GM19372 (cell line): ENCODE measurements at regions not wholly inside any gene's neighbourhood (a gene's known extent, or its start where the extent isn't known, plus 50 kb on each side); places are given as distances from the start of the nearest gene placed in this dataset.

Source experiments
- ATAC-seq: cut with Tn5 transposase; IDR thresholded peaks from one replicate; pipeline ENCODE4 v1.9.1; 2021; ENCODE audit warnings: mild to moderate bottlenecking, low read depth, moderate library complexity; ENCODE audit not compliant: unreplicated experiment

DNA sequence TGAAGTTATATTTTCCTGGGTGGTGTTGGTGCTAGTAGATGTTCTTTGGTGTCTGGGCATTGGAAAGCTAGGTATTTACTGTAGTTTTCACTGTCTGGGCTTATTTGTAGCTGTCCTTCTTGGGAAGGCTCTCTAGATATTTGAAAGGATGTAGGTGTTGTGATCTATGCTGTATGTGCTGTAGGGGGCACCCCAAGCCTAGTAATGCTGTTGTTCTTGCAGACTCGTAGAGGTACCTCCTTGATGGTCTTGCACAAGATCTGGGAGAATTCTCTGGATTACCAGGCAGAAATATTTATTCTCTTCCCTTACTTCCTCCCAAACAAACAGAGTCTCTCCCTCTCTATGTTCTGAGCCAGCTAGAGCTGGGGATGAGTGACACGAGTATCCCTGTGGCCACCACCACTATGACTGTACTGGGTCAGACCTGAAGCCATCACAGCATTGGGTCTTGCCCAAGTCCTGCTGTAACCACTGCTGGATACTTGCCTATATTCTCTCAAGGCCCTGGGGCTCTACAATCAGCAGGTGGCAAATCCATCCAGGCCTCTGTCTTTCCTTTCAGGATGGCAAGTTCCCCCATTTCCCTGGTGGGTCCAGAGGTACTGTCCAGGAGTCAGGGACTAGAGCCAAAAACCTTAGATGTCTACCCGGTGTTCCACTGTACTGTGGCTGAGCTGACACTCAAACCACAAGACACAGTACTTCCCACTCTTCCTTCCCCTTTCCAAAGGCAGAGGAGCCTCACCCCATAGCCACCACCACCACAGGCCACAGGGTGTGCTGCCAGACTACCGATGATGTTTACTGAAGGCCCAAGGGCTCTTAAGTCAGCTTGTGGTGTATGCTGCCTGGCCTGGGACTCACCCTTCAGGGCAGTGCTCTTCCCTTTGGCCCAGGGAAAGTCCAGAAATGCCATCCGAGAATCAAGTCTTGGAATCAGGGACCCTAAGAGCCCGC is 195.2 kb upstream of the DPPA4 start:
- ATAC-seq = no peak

DNA sequence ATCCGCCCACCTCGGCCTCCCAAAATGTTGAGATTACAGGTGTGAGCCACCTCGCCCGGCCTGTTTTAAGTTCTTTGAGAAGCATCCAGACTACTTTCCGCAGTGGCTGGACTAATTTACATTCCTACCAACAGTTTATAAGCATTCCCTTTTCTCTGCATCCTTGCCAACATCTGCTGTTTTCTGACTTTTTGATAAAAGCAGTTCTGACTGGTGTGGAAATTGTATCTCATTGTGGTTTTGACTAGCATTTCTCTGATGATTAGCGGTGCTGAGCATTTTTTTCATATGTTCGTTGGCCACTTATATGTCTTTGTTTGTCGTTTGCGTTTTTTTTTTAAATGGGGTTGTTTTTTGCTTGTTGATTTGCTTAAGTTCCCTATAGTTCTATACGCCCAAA is 208.4 kb upstream of the DPPA4 start:
- no peak for ATAC-seq

DNA sequence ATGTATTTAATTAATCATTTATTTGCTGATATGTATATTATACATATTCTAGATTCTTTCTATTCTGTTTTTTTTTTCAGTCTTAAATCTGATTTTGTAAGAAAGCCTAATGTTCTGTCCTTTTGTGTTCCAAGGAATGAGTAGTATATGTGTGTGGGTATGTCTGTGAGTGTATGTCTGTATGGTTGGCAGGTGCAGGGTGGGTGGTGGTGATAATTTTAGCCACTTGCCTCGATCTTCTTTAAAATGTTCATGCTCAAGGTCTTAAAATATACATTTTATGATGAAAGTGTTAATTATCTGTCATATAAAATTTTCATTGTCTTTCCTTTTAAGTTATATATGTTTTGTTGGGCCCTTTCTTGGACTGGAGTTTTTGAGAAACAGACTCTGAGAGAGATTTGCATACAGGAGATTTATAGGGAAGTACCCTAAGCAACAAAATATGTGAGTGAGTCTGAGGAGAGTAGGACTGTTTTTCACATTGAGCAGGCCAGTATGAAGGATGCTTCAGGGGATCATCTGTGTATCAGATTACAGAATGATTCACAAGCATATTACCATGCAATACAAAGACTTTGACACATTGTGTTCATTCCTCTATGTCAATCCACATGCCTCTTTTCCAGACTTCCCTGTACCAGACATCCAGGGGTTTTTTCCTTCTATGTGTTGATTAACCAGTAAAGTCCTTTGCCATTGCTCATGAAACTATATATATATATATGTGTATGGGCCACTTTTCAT is 211.0 kb upstream of the DPPA4 start:
- ATAC-seq = no peak

DNA sequence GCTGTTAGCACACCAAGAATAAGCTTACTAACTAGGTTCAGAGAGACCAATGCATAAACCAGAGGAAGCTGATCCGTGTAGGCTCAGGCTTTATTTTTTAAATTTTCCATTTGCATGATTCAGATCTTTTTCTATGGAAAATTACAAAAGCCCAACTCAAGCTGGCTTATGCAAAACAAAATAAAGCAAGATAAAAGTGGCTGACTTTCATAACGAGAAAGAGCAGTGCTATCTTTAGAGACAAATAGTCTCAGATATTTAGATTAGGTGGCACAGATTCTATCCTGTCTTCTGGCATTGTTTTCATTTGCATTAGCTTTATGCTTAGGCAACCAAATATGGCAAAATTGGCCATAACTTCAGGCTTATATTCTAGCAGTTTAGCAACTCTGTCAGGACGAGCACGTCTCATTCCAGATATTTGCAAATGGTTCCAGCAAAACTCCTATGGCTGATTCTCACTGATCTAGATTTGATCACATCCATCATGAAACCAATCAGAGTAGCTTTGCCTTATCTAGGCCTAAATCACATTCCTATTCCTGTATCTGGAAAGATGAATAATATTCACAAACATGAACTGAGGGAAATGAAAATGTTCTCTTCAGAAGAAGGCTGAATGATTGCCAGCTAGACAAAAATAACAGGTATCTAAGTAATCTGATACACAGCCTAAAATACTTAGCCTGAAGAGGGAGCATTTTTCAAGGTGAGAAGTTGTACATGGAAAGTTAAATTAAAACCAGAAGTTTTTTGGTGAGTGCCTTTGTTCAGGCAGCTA is 216.4 kb upstream of the DPPA4 start:
- no peak for ATAC-seq

DNA sequence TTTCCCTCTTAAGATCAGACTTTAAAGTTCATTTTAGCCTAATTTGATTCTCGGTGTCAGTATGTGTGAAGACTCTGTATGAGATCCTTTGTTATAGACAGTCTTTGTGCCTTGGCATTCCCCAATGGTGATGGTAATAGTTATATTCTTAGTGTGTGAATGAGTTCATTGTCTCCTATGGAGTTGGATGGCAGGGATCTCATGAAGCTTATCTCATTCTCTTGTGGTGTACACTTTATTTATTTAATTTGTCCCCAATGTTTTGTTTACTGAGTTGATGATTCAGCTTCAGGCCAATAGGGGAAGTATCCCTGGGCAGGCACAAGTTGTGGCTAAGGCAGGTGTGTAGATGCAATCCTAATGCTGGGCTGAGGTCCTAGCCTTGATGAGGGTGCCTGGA is 222.0 kb upstream of the DPPA4 start:
- no peak for ATAC-seq

DNA sequence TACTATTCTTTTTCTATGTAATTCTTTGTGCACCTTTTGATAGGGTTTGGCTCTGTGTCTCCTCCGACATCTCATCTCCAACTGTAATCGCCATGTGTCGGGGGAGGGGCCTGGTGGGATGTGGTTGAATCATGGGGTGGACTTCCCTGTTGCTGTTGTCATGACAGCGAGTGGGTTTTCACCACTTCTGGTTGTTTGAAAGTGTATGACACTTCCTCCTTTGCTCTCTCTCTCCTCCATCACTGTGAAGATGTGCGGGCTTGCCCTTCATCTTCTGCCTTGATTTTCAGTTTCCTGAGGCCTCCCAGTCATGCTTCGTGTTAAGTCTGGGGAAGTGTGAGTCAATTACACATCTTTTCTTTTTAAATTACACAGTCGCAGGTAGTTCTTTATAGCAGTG is 225.8 kb upstream of the DPPA4 start:
- no peak for ATAC-seq

DNA sequence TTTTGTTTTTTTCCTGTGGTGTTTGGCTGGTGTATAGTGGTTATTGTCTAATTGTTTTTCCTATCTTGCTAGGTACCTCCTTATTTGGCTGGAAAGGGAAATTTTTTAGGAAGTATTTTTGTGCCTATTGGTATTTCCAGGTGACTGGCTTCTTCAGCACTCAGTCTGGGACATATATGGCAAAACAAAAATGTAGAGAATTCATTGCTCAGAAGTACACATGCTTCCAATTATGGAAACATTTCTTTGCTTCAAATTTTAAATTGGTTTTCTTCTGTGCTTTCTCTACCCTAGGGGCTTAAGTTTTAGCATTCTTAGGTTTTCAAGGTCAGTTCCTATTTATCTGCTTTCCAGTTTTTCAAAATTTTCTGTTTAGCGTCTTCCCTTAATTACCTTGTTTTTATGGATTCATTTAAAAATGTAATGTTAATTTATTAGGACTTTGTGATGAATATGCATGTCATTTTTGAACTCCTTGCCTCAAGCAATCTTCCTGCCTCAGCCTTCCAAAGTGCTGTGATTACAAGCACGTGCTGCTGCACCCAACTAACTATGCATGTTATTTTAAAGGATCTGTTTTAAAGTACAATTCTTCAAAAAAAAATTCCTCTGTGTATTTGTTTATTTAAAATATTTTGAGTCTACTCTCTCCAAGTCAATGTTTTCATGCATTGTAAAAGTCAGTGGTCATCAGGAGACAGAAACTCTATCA is 231.9 kb upstream of the DPPA4 start:
- no peak for ATAC-seq

DNA sequence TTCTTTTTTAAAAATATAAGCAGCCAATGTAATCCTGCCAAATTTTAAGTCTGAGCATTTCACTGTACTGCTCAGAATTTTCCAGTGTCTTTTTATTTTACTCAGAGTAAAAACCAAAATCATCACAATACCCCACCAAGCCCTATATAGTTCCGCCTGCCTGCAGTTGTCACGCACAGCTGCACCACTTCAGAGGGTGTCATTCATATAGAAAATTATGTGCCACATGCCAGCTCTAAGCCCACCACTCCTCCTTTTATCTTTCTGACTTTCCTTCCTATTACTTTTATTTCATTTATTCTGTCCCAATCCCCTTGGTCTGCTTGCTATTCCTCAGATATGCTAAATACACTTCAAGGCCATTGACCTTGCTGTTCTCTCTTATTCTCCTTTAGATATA is 233.1 kb upstream of the DPPA4 start:
- ATAC-seq = no peak

DNA sequence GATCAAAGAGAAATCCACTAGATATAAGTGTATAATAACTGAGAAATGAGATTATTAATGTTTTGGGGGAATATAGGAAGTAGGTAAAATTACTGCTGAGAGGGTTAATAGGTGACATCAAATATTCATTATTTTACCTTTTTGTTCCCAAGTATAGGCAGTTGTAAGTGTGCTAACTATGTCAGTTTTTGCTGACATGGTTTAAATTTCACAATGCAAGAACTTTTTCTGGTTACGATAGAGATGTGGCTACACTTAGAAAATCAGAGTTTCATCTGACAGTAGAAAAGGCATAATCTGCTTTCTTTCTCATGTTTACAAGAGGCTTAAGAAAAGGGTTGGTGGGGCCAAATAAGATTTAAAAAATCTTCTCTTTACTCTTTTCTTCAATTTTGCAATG is 235.0 kb upstream of the DPPA4 start:
- no peak for ATAC-seq

DNA sequence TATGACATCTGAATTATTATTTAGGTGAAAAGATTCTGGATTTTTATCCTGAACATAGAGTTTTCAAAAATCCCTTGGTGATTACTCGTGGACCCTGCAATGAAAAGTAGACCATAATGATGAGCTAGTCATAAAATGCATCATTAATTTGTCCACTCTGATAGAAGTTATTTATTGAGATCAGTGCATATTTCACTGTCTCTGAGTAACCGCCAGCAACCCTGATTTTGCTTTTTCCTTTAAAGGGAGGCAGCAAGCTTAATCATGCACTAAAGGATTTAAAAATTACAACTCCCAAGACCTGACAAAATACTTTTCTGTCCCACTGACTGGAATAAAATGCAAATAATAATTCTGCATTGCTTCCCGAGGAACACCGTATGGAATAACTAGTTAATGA is 259.6 kb upstream of the DPPA4 start:
- ATAC-seq = no peak

DNA sequence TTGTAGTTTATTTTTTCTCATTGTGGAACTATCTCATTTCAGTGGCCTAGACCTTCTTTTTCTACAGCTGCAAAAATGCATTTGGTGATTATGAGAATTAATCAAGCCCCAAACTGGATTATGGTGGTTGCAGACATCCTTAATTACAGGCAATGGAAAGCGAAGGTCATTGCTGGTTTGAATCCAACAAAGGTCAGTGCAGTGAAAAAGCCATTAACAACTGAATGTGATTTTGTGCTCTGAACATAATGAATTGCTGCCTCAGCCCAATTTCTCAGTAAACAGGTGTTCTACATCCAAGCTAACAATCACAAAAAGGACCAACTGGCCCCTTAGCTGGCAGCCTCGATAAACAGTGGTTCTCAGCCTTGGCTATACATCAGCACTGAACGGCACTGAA is 260.1 kb upstream of the DPPA4 start:
- no peak for ATAC-seq

DNA sequence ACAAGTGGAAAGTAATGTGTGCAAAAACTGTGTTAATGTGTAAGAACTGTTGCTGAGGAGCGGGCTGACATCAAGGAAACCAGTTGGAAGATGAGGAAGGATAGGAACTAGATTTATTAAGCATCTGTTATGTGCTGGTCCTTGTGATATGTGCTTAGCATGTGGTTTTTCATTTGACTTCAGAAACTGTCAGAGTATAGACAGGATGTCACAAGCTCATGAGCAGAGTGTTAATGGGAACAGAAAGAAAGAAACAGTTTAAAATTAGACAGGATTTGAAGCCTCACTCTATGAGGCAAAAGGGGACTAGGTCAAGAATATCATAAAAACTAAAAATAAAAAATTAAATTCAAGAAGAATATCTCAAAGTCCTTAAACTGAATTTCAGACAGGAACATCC is 270.6 kb upstream of the DPPA4 start:
- no peak for ATAC-seq

DNA sequence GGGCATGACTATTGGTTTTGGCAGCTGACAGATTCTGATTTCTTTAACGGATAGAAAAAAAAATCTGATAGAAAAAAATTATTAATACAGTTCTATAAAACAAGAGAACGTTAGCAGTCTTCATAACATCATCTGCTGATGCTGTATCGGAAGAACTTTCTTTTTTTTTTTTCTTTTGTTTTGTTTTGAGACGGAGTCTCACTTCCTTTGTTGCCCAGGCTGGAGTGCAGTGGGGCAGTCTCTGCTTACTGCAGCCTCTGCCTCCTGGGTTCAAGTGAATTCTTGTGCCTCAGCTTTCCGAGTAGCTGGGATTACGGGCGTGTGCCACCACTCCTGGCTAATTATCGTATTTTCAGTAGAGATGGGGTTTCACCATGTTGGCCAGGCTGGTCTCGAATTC is 271.2 kb upstream of the DPPA4 start:
- no peak for ATAC-seq

DNA sequence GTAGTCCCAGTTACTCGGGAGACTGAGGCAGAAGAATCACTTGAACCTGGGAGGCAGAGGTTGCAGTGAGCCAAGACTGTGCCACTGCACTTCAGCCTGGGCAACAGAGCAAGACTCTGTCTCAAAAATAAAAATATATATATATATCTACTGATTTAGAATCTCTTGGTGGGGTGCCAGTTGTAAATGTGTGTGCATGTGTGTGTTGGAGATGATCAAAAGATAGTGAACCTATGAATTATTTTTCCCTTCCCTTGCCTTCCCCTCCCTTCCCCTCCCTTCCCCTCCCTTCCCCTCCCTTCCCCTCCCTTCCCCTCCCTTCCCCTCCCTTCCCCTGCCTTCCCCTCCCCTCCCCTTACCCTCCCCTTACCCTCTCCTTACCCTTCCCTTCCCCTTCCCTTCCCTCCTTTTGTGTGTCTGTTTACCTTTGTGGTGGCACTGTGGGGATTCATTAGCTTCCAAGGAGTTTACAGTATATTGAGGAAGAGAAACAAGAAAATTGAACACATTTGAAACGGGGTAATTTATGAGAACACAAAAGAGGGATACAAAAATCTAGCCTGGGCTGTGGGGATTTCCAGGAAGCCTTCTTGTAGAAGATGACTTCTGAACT is 281.5 kb upstream of the DPPA4 start:
- no peak for ATAC-seq

DNA sequence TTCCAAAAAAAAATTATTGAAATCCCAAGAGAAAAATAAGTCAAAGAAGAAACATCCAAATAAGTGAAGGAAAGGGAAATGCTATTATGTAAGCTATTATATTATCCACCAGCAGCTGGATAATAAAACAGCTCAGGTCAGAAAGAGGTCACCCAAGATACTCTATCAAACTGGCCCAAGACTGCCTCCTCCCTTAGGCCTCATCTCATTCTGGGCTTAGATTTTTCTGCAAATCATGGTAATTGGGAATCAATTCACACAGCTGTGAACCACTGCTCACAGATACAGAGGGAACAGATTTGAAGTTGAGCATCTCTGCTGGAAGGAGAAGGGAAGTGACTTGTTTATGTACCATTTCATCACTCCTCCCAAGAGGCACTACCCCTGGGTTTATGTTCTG is 294.6 kb upstream of the DPPA4 start:
- ATAC-seq = no peak

DNA sequence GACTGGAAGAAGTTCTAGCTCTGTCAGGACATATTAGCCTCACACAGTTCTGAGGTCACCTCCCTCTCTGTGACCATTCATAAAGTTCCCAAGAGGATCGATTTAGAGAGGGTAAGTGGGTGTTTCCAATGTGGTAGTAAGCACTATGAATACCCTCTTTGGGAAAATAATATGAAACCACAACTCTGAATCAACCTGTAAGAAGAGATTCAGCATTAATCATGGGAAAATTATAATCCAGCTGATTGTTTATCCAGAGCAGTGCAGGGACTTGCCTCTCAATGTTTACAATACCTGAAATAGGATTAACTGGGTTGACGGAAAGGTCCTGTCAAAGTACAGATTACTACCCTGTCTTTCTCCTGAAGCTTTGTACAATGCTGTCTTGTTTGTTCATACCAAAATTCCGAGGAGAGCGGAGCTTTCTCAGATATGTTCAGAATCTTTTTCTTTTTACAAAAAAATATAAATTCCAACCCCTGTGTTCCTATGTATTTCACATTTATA is 302.9 kb upstream of the DPPA4 start:
- ATAC-seq = no peak

DNA sequence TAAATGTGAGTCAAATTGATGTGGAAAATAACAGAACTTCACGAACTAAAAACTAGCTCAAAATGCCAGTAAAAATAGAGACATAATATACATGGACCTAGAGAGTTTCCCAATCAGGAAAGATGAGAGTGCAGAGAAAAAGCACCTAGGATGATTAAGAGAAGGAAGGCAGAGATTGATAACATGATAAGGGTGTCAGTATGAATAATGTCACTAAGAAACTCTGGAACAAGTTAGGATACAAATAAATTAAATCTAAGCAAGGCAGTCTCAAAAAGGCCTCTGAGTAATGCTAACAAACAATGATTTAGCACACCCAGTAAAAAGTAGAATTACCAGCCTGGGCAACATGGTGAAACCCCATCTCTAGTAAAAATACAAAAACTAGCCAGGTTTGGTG is 304.7 kb upstream of the DPPA4 start:
- no peak for ATAC-seq

DNA sequence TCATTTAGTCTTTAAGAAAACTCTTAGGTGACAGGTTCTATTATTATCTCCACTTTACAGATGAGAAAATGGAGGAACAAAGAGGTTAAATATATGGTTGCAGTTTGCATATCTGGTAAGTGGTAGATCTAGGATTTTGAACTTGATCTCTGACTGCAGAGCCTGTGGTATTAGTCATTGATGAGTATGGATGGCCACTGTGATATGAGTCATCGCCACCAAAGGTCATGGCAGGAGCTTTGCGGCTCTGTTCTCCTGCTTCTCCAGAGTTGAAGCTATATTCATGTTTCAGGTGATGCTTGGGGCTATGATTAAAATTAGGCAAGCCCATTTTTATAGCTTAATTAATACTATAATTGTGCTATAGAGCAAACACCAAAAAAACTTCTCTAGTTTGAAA is 306.2 kb upstream of the DPPA4 start:
- ATAC-seq = no peak

DNA sequence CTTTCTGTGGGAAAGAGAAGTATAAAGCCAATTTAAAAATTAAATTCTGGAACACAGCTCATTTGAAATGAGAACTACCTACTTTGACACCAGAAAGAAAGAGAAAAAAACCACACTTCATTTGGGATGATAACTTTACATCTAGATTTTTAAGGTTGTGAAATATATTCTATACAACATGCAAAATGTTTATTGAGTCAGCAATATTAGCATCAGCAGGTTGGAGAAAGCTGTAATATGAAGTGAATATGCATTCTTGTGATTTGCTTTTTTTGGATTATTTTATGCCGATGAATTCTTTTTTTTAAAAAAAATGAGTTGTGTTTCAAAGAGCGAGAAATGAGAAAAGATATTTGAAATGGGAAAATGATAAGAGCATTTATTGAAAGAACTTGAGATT is 307.0 kb upstream of the DPPA4 start:
- ATAC-seq = no peak

DNA sequence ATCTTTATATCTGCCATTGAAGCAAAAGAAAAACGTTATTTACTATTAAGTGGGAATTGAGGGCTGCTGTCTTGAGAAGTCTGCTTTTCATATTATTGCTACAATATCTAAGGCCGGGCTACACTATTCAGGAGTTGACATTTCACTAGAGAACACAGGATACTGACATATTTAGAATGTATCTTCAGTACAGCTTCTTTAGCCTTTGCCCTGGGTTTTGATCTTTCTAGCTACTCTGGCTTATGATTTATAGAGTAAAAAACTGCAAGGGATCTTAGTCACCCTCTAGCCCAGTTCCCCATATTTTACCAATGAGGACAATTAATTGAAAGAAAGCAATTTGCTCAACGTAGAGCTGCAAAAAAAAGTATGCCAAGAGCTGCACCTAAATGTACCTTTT is 307.4 kb upstream of the DPPA4 start:
- ATAC-seq = no peak
